ENCODE measurements at regions not wholly inside any gene's neighbourhood (a gene's known extent, or its start where the extent isn't known, plus 50 kb on each side); places are given as distances from the start of the nearest gene placed in this dataset.

DNA sequence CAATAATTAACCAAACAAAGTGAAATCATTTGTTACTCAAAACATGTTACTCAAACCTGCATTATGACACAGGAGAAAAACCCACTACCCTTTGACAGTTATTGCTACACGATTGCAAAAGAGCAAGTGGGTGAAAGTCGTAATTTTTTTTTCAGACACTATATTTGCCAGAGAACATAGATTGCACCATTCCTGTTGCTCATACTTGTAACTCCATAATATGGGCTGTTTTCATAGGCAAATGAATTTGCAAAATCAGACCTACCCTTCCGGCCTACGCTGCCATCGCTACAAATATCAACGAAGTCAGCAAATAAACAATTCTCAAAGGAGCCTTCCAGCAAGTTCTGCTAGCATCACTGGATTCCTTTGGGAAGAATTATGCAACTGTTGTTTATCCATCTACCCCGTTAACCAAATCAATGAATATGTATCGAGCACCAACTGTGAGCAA is 396.5 kb downstream of the IRS2 start (continued):
- TF ChIP-seq ZIC2 (tag by site-specific recombination; IDR thresholded peaks at IDR 0.05) (no peak), SALL2 (tag by site-specific recombination; IDR thresholded peaks at IDR 0.05; ENCODE audit: borderline replicate concordance) (no peak), ZNF654 (tag by site-specific recombination; IDR thresholded peaks at IDR 0.05; ENCODE audit: low read depth) (no peak), ZNF48 (tag by site-specific recombination; IDR thresholded peaks at IDR 0.05) (no peak), ZNF596 (tag by site-specific recombination; IDR thresholded peaks at IDR 0.05) (no peak), ZNF133 (tag by site-specific recombination; IDR thresholded peaks at IDR 0.05) (no peak), SP3 (tag by site-specific recombination; IDR thresholded peaks at IDR 0.05) (no peak)
- TF ChIP-seq, protein P1, sequence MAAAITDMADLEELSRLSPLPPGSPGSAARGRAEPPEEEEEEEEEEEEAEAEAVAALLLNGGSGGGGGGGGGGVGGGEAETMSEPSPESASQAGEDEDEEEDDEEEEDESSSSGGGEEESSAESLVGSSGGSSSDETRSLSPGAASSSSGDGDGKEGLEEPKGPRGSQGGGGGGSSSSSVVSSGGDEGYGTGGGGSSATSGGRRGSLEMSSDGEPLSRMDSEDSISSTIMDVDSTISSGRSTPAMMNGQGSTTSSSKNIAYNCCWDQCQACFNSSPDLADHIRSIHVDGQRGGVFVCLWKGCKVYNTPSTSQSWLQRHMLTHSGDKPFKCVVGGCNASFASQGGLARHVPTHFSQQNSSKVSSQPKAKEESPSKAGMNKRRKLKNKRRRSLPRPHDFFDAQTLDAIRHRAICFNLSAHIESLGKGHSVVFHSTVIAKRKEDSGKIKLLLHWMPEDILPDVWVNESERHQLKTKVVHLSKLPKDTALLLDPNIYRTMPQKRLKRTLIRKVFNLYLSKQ (tag by site-specific recombination; IDR thresholded peaks at IDR 0.05; ENCODE audit: borderline replicate concordance): no peak

DNA sequence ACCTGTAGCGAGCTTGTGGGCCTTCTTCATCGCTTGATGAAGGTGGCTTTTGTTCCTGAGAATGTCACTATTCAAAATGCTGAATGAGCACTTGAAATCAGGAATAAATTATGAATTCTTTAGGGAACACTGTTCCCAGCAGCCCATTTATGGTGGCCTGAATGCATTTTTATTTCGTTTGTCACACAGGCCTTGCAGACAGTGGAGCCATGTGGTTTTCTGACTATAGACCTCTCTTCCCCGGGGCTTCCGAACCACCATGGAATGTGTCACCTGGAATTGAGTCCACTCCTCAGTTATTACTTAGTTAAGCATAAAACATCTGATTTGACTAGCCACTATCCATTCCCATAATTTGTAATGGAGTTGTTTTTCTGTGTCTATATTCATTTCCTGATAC is 396.9 kb downstream of the IRS2 start:
- ChIA-PET POLR2A (no interaction called here), CTCF (no interaction called here)
- no peak for TF ChIP-seq ZNF426 (tag by site-specific recombination; IDR thresholded peaks at IDR 0.05)
- TF ChIP-seq, protein P2, sequence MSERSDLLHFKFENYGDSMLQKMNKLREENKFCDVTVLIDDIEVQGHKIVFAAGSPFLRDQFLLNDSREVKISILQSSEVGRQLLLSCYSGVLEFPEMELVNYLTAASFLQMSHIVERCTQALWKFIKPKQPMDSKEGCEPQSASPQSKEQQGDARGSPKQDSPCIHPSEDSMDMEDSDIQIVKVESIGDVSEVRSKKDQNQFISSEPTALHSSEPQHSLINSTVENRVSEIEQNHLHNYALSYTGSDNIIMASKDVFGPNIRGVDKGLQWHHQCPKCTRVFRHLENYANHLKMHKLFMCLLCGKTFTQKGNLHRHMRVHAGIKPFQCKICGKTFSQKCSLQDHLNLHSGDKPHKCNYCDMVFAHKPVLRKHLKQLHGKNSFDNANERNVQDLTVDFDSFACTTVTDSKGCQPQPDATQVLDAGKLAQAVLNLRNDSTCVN (tag by site-specific recombination; optimal IDR thresholded peaks at IDR 0.05): no peak
- no peak for TF ChIP-seq ZBTB1 (tag by site-specific recombination; IDR thresholded peaks at IDR 0.05)
- TF ChIP-seq ZNF610 (tag by site-specific recombination; IDR thresholded peaks at IDR 0.05; ENCODE audit: borderline replicate concordance): no peak
- Histone ChIP-seq H3K36me3 (ENCODE audit: control insufficient read depth in 2 of 2, insufficient read depth in 1 of 2, low read length in 2 of 2) (no peaks in the 10 kb centered on the region), H3K4me3 (ENCODE audit: low read depth, low read length) (no peak overlapping the region), H3K4me1 (ENCODE audit: control insufficient read depth, insufficient read depth, low read length) (no peaks in the 10 kb centered on the region), H3K9me3 (ENCODE audit: control insufficient read depth, insufficient read depth, low read depth, low read length) (no peaks in the 10 kb centered on the region), H3K27ac (ENCODE audit: extremely low read depth, low read depth, low read length) (no peak overlapping the region)

DNA sequence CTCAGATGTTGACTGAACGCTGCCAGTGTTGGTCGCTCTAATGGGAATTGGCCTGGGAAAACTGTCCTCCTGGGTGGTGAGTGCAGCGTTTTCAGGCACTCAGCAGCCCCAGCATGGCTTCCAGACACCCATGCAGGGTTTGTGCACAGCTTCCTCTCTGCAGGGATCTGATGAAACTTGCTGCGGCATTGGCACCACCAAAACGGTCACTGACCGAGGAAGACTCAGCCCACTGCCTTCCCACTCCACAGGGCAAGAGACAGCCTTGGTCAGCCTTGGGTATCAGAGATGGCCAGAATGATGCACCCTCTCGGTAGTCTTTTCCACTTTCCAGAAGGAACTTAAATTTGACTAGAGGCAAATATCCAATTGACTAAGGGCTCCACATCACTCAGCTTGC is 398.9 kb downstream of the IRS2 start:
- ChIA-PET CTCF (no interaction called here), POLR2A (no interaction called here)
- H3K36me3 ChIP-seq (ENCODE audit: control insufficient read depth in 2 of 2, insufficient read depth in 1 of 2, low read length in 2 of 2): no peaks in the 10 kb centered on the region
- no peak for TF ChIP-seq ZNF626 (tag by site-specific recombination; IDR thresholded peaks at IDR 0.05)
- no peak for TF ChIP-seq ZNF416 (tag by site-specific recombination; IDR thresholded peaks at IDR 0.05)
- no peak for TF ChIP-seq SCRT1 (tag by site-specific recombination; IDR thresholded peaks at IDR 0.05; ENCODE audit: borderline replicate concordance)
- TF ChIP-seq ZNF292 (tag by site-specific recombination; IDR thresholded peaks at IDR 0.05; ENCODE audit: borderline replicate concordance, low read depth): no peak
- no peak for TF ChIP-seq ZNF248 (tag by site-specific recombination; IDR thresholded peaks at IDR 0.05)
- TF ChIP-seq EGR2 (tag by site-specific recombination; IDR thresholded peaks at IDR 0.05; ENCODE audit: low read depth): no peak
- no peak for TF ChIP-seq SCRT2 (tag by site-specific recombination; IDR thresholded peaks at IDR 0.05)
- TF ChIP-seq, protein P3, sequence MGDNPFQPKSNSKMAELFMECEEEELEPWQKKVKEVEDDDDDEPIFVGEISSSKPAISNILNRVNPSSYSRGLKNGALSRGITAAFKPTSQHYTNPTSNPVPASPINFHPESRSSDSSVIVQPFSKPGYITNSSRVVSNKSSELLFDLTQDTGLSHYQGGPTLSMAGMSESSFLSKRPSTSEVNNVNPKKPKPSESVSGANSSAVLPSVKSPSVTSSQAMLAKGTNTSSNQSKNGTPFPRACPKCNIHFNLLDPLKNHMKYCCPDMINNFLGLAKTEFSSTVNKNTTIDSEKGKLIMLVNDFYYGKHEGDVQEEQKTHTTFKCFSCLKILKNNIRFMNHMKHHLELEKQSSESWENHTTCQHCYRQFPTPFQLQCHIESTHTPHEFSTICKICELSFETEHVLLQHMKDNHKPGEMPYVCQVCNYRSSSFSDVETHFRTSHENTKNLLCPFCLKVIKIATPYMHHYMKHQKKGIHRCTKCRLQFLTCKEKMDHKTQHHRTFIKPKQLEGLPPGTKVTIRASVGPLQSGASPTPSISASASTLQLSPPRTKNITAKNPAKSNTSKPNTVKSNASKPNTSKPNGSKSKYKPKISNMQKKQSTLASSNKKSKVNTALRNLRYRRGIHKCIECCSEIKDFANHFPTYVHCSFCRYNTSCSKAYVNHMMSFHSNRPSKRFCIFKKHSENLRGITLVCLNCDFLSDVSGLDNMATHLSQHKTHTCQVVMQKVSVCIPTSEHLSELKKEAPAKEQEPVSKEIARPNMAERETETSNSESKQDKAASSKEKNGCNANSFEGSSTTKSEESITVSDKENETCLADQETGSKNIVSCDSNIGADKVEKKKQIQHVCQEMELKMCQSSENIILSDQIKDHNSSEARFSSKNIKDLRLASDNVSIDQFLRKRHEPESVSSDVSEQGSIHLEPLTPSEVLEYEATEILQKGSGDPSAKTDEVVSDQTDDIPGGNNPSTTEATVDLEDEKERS (tag by site-specific recombination; IDR thresholded peaks at IDR 0.05): no peak
- no peak for TF ChIP-seq KLF16 (tag by site-specific recombination; IDR thresholded peaks at IDR 0.05)
- no peak for TF ChIP-seq ZNF561 (tag by site-specific recombination; IDR thresholded peaks at IDR 0.05; ENCODE audit: borderline replicate concordance)
- TF ChIP-seq ZBTB20 (tag by site-specific recombination; IDR thresholded peaks at IDR 0.05): no peak
- TF ChIP-seq MEIS1 (CRISPR knock-in tag; IDR thresholded peaks at IDR 0.05; ENCODE audit: borderline replicate concordance): no peak
- TF ChIP-seq ZNF596 (tag by site-specific recombination; IDR thresholded peaks at IDR 0.05): no peak
- TF ChIP-seq ZNF670 (tag by site-specific recombination; IDR thresholded peaks at IDR 0.05; ENCODE audit: low read depth): no peak

More for the DNA sequence above, 398.9 kb downstream of the IRS2 start:
- Histone ChIP-seq H3K27ac (ENCODE audit: extremely low read depth, low read depth, low read length) (no peak overlapping the region), H3K9me3 (ENCODE audit: control insufficient read depth, insufficient read depth, low read depth, low read length) (no peaks in the 10 kb centered on the region), H3K4me3 (ENCODE audit: low read depth, low read length) (no peak overlapping the region), H3K4me1 (ENCODE audit: control insufficient read depth, insufficient read depth, low read length) (no peaks in the 10 kb centered on the region)
